Renal cortex interstitium (tissue), 11 donors: ENCODE measurements at regions not wholly inside any gene's neighbourhood (a gene's known extent, or its start where the extent isn't known, plus 50 kb on each side); places are given as distances from the start of the nearest gene placed in this dataset.
"Not testable (repeated sequence)": the region's sequence is repeated elsewhere in the genome, so short reads cannot be mapped to it uniquely, and the experiment has no call there.

Source experiments
- DNase-seq, 11 donors: peaks; one replicate each; pipeline ENCODE4 v3.0.0-alpha.2; 2013; ENCODE audit warnings: low read depth in 9 of 11, low spot score in 4 of 11; ENCODE audit errors: extremely low read depth in 1 of 11

DNA sequence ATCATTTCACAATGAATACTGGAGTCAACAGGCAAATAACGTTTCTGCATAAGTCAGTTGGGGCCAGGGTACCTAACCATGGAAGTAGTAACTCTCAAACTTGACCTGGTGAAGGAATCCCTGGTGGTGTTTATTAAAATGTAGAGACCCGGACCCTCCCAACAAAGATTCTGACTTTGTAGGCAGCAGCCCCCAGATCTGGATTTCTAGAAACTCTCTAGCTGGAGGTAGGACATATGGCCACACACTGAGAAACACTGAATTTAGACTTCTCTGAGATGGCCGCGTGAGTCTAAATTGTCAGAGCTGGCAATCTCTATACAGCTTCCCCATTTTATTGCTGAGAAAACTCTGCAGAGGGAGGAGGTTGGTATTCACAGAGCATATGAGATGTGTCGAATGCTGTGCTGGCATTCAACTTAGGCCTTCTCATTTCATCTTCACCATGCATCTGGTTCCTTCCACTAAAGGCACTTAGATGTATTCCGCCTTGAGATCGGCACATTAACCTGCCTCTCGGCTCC lies 278.1 kb downstream of the CYRIA start:
- no peak for DNase-seq

- DNase-seq, result no peak
Measured at GRCh38 chr2:16386431-16386830, 279.2 kb downstream of the CYRIA start.

- no peak for DNase-seq
Measured at GRCh38 chr2:16386031-16386430, 279.6 kb downstream of the CYRIA start.

GRCh38 chr2:16385341-16385740 lies 280.3 kb downstream of the CYRIA start:
- DNase-seq, result no peak

- no peak for DNase-seq
Measured at GRCh38 chr2:16383411-16383810, 282.2 kb downstream of the CYRIA start.

DNA sequence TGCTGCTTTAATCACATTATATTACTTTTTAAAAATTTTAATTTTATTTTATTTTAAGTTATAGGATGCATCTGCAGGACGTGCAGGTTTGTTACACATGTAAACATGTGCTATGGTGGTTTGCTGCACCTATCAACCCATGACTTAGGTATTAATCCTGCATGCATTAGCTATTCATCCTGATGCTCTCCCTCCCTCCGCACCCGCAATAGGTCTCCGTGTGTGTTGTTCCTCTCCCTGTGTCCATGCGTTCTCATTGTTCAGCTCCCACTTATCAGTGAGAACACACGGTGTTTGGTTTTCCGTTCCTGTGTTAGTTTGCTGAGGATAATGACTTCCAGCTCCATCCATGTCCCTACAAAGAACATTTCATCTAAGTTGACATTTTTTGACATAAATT lies 283.2 kb downstream of the CYRIA start:
- no peak for DNase-seq

DNA sequence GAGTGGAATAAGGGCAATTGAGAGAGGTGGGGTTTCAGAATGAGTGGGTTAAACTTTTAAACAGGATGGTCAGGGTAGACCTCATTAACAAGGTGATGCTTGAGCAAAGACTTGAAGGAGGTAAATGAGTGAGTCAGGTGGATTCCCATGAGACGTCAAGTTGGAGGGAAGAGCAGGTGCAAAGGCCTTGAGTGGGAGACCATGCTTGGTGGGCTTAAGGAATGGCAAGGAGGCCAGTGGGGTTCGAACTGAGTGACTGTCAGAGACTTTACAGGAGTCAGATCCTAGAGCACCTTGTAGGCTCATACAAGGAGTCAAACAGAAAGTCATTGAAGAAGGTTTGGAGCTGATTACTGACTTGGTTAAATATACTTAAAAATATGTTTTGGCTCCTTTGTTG lies 284.1 kb downstream of the CYRIA start:
- DNase-seq, result no peak

DNA sequence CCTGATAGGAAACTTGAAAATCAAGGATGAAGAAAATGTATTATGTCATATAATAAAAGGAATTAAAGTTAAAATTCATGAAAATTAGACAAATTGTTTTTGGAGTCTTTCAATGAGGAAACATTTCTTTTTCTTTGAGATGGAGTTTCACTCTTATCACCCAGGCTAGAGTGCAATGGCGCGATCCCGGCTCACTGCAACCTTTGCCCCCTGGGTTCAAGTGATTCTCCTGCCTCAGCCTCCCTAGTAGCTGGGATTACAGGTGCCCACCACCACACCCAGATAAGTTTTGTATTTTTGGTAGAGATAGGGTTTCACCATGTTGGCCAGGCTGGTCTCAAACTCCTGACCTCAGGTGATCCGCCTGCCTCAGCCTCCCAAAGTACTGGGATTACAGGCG lies 285.7 kb downstream of the CYRIA start:
- DNase-seq, result not testable (repeated sequence)

- not testable (repeated sequence) for DNase-seq
Measured at GRCh38 chr2:16379061-16379460, 286.6 kb downstream of the CYRIA start.

GRCh38 chr2:16378031-16378430 lies 287.6 kb downstream of the CYRIA start:
- DNase-seq, result no peak

DNA sequence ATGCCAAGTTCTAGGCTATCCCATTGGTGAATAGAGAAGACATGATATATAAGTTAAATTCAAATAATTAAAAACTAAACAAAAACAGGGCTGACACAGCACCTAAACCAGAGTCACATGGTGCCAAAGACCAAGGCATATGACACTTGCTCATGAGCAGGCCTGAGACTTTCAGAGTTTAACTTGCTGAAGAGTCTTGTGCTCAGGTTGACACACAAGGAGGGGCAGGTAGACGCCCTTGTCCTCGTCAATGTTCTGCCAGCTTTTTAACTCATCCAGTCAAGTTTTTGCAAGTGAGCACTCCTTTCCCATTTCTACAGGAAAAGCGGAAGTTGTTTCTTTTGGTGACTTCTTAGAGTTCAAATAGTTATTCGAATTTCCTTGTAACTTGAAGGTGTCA lies 289.7 kb downstream of the CYRIA start:
- no peak for DNase-seq

- no peak for DNase-seq
Measured at GRCh38 chr2:16375351-16375750, 290.3 kb downstream of the CYRIA start.

- no peak for DNase-seq
Measured at GRCh38 chr2:16374671-16375070, 291.0 kb downstream of the CYRIA start.

GRCh38 chr2:16373341-16373740 lies 292.3 kb downstream of the CYRIA start:
- DNase-seq, result no peak

- no peak for DNase-seq
Measured at GRCh38 chr2:16371751-16372150, 293.9 kb downstream of the CYRIA start.

DNA sequence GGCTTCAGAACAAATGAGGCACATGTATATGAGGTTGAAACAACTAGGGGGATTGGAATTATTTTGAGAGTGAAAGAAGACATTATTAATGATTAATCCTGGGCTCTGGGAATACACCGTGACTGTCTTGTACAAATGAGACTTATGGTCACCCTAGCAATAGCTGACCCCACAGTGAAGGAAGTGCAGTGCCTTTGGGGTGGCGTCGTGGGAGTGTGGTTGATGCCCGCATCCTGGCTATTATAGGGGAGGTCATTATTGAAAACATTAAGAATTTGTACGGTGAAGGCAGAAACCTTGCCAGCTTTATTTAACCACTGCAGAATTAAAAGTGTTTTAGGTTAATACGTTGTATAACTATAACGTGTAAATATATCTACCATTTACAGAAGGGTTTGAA lies 296.7 kb downstream of the CYRIA start:
- DNase-seq, result no peak

DNA sequence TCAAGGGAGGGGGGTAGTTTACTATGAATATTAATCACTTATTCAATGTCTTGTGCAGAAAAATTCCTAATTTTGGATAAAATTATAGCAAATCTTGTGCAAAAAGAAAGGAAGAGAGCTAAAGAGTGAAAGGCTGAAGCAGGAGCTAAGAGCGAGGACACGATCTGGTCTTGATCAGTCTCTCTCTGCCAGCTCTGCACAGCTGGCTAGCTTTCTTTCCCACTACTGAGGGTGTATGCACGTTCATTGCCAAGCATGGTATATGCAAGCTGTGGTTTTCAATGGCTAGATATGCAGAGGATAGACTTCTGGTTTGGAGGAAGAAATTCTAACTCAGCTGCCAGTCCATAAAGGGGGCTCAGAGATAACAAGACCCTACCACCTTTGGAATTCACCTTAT lies 297.3 kb downstream of the CYRIA start:
- DNase-seq, result no peak

DNA sequence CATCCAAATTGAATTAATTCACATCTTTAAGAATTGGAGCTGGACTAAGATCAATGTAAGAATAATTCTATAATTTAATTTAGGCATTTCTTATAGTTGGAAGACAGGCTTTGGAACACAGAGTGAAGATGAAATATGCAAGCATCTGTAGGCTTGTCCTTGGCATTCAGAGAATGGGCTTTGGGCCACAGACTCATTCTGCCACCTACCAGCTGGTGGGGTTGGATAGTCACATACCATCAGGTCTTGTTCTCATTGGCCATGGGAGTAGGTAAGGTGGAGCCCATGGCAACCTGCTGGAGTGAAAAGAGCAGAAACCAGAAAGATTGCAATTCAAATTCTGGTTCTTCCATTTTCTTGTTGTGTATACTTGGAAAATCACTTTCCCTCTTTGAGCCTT lies 300.3 kb downstream of the CYRIA start:
- no peak for DNase-seq

DNA sequence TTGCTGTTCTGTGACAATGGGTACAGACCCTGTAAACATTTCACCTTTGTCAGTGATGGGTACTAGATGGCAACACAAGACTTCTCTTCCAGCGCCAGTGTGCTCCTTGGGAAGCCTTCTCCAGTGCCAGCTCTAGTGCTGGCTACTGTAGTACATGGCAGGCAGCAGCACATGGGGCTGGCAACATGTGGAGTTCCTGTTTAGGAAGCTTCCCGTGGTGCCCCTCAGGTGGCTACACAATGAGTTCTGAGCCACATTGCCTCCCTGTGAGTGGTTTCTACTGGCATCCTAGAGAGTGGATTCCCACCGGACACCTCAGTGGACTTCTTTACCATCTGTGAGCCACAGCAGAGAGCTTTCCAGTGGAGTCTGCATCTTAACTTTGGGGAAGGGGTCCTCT lies 302.1 kb downstream of the CYRIA start:
- DNase-seq, result no peak

- DNase-seq, result no peak
Measured at GRCh38 chr2:16362611-16363010, 303.0 kb downstream of the CYRIA start.

GRCh38 chr2:16361261-16361995 lies 304.2 kb downstream of the CYRIA start:
- no peak for DNase-seq
